ENCODE measurements at regions not wholly inside any gene's neighbourhood (a gene's known extent, or its start where the extent isn't known, plus 50 kb on each side); places are given as distances from the start of the nearest gene placed in this dataset.

DNA sequence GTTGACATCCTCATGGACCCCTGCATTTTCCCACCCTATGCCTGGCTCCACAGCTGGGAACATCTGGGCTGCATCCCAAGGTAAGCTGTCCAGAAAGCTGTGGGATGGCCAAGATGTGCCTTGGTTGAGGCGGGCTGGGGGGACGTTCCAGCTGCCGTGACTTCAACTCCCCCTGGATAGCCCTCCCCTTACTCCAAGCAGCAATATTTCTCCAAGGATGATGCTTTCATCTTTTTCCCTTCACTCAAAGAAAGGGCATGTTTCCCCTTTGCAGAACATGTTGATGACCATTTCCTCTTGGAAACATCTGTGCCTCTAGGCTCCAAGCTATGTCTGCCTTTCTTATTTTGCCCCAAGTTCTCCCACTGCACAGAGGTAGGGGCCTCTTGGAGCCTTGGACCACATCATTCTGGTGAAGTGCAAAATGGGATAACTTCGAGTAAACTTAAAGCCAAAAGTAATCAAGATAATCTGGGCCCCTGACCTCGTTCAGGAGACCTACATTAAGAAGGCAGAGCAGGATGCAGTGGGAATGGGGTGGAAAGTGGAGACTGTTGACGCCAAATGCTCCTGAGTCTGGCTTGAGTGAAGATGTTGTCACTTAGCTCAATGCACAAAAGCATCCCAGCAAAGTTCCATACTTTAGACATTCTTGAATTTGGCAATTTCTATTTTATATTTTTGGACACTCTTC is 175.2 kb downstream of the GAS1 start:
- no peak for TF ChIP-seq CTCF (conservative IDR thresholded peaks at IDR 0.05 in 1 of 2, IDR thresholded peaks at IDR 0.05 in 1 of 2; ENCODE audit: low read depth in 1 of 2, low read length in 2 of 2)
- no peak for TF ChIP-seq EZH2 (IDR thresholded peaks at IDR 0.05; ENCODE audit: low read length, missing control alignments)
- Histone ChIP-seq H3K4me2 (ENCODE audit: extremely low read depth, insufficient read depth, low read length) (no peak overlapping the region), H3K79me2 (ENCODE audit: control insufficient read depth, insufficient read depth, low read length) (no peaks in the 10 kb centered on the region), H3K4me3 (replicated peaks in 1 of 4; ENCODE audit: control extremely low read depth in 1 of 4, insufficient read depth in 1 of 4, low read depth in 3 of 4, low read length in 4 of 4) (no peak overlapping the region), H3K27me3 (ENCODE audit: control insufficient read depth, insufficient read depth, low read length) (peaks cover 2% of the 10 kb centered on the region), H4K20me1 (ENCODE audit: control insufficient read depth, extremely low read depth, insufficient read depth, low read length) (no peaks in the 10 kb centered on the region), H2AFZ (ENCODE audit: low read length) (no peak overlapping the region), H3K9ac (ENCODE audit: insufficient read depth, low read length) (no peak overlapping the region), H3K27ac (ENCODE audit: insufficient read depth, low read length) (no peak overlapping the region), H3K9me3 (ENCODE audit: control insufficient read depth, insufficient read depth, low read depth, low read length) (no peaks in the 10 kb centered on the region), H3K36me3 (ENCODE audit: control insufficient read depth, insufficient read depth, low read length) (no peaks in the 10 kb centered on the region), H3K4me1 (ENCODE audit: control insufficient read depth, extremely low read depth, insufficient read depth, low read length) (no peaks in the 10 kb centered on the region)
- DNase-seq (ENCODE audit: low read depth in 2 of 2) = no peak

- peaks cover 2% of the 10 kb centered on the region for H3K27me3 ChIP-seq (ENCODE audit: control insufficient read depth, insufficient read depth, low read length)
- no peak overlapping the region for H2AFZ ChIP-seq (ENCODE audit: low read length)
- no peaks in the 10 kb centered on the region for H3K36me3 ChIP-seq (ENCODE audit: control insufficient read depth, insufficient read depth, low read length)
- no peak overlapping the region for H3K4me3 ChIP-seq (replicated peaks in 1 of 4; ENCODE audit: control extremely low read depth in 1 of 4, insufficient read depth in 1 of 4, low read depth in 3 of 4, low read length in 4 of 4)
- no peaks in the 10 kb centered on the region for H3K4me1 ChIP-seq (ENCODE audit: control insufficient read depth, extremely low read depth, insufficient read depth, low read length)
- no peak overlapping the region for H3K9ac ChIP-seq (ENCODE audit: insufficient read depth, low read length)
- no peaks in the 10 kb centered on the region for H3K79me2 ChIP-seq (ENCODE audit: control insufficient read depth, insufficient read depth, low read length)
- no peaks in the 10 kb centered on the region for H3K9me3 ChIP-seq (ENCODE audit: control insufficient read depth, insufficient read depth, low read depth, low read length)
- TF ChIP-seq EZH2 (IDR thresholded peaks at IDR 0.05; ENCODE audit: low read length, missing control alignments) (no peak), CTCF (conservative IDR thresholded peaks at IDR 0.05 in 1 of 2, IDR thresholded peaks at IDR 0.05 in 1 of 2; ENCODE audit: low read depth in 1 of 2, low read length in 2 of 2) (no peak)
- H3K27ac ChIP-seq (ENCODE audit: insufficient read depth, low read length) = no peak overlapping the region
- DNase-seq (ENCODE audit: low read depth in 2 of 2) = no peak
- no peak overlapping the region for H3K4me2 ChIP-seq (ENCODE audit: extremely low read depth, insufficient read depth, low read length)
- H4K20me1 ChIP-seq (ENCODE audit: control insufficient read depth, extremely low read depth, insufficient read depth, low read length) = no peaks in the 10 kb centered on the region
Observed at GRCh38 chr9:86771420-86771819, 175.9 kb downstream of the GAS1 start.

DNA sequence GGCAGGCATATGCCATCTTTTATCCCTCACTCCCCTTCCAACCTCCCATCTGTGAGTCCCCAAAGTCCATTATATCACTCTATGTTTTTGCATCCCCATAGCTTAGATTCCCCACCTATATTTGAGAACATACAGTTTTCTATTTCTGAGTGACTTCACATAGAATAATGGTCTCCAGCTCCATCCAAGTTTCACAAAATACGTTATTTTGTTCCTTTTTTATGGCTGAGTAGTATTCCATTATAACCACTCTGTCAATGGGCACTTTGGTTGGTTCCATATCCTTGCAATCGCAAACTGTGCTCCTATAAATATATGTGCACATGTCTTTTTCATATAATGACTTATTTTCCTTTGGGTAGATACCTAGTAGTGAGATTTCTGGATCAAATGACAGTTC is 178.6 kb downstream of the GAS1 start:
- H3K9ac ChIP-seq (ENCODE audit: insufficient read depth, low read length) = no peak overlapping the region
- H2AFZ ChIP-seq (ENCODE audit: low read length) = no peak overlapping the region
- TF ChIP-seq EZH2 (IDR thresholded peaks at IDR 0.05; ENCODE audit: low read length, missing control alignments) = no peak
- no peak for TF ChIP-seq CTCF (conservative IDR thresholded peaks at IDR 0.05 in 1 of 2, IDR thresholded peaks at IDR 0.05 in 1 of 2; ENCODE audit: low read depth in 1 of 2, low read length in 2 of 2)
- H3K4me3 ChIP-seq (replicated peaks in 1 of 4; ENCODE audit: control extremely low read depth in 1 of 4, insufficient read depth in 1 of 4, low read depth in 3 of 4, low read length in 4 of 4) = no peak overlapping the region
- no peaks in the 10 kb centered on the region for H4K20me1 ChIP-seq (ENCODE audit: control insufficient read depth, extremely low read depth, insufficient read depth, low read length)
- H3K27me3 ChIP-seq (ENCODE audit: control insufficient read depth, insufficient read depth, low read length) = peaks cover 2% of the 10 kb centered on the region
- H3K4me2 ChIP-seq (ENCODE audit: extremely low read depth, insufficient read depth, low read length) = no peak overlapping the region
- no peak for DNase-seq (ENCODE audit: low read depth in 2 of 2)
- no peak overlapping the region for H3K27ac ChIP-seq (ENCODE audit: insufficient read depth, low read length)
- H3K79me2 ChIP-seq (ENCODE audit: control insufficient read depth, insufficient read depth, low read length) = no peaks in the 10 kb centered on the region
- no peaks in the 10 kb centered on the region for H3K9me3 ChIP-seq (ENCODE audit: control insufficient read depth, insufficient read depth, low read depth, low read length)
- H3K36me3 ChIP-seq (ENCODE audit: control insufficient read depth, insufficient read depth, low read length) = no peaks in the 10 kb centered on the region
- no peaks in the 10 kb centered on the region for H3K4me1 ChIP-seq (ENCODE audit: control insufficient read depth, extremely low read depth, insufficient read depth, low read length)

Data from fibroblast of lung (primary cell).